B cell (primary cell): ENCODE measurements at regions not wholly inside any gene's neighbourhood (a gene's known extent, or its start where the extent isn't known, plus 50 kb on each side); places are given as distances from the start of the nearest gene placed in this dataset.

Experiments used
- ATAC-seq: fragments of 200-7000 bp; cut with Tn5 transposase; one replicate; pipeline ENCODE4 v1.10.0; 2021; ENCODE audit warnings: low read depth, mild to moderate bottlenecking, moderate number of reproducible peaks, moderate library complexity
- CTCF ChIA-PET: fragments of 350-600 bp; sonication (Branson Sonifier 250); formaldehyde crosslinking; loops from one replicate; lab custom pipeline; 2021; ENCODE audit warnings: antibody characterized with exemption, inconsistent platforms; lab: Charles Lee
- POLR2A ChIA-PET: fragments of 350-600 bp; sonication (Branson Sonifier 250); formaldehyde crosslinking; loops from one replicate; lab custom pipeline; 2021; ENCODE audit warnings: antibody characterized with exemption; lab: Charles Lee
- DNase-seq: peaks from one replicate; pipeline ENCODE4 v3.0.0; 2013
- H2AFZ ChIP-seq: 2 replicates; pipeline ENCODE4 v1.6.1; 2012; ENCODE audit warnings: mild to moderate bottlenecking, low read depth, low read length; ENCODE audit not compliant: insufficient read depth, poor library complexity, severe bottlenecking
- H3K27ac ChIP-seq, 2 donors: 1 replicate in 1 of 2; 2 replicates in 1 of 2; pipeline ENCODE4 v1.5.1; 2012 to 2013; ENCODE audit warnings: low read length in 2 of 2, mild to moderate bottlenecking in 2 of 2, moderate library complexity in 1 of 2
- H3K27me3 ChIP-seq, 4 experiments: fragments of 200-600 bp in 1 of 4; sonication (generic) in 1 of 4; replicated peaks in 1 of 4; 1 replicate in 2 of 4; 2 replicates in 2 of 4; pipeline versions ENCODE4 v1.6.1 to v1.7.0; 2013 to 2016; ENCODE audit warnings: low read length in 3 of 4, mild to moderate bottlenecking in 2 of 4, mixed read lengths in 1 of 4, moderate library complexity in 1 of 4; ENCODE audit not compliant: insufficient read depth in 4 of 4, control insufficient read depth in 3 of 4; ENCODE audit errors: control extremely low read depth in 1 of 4
- H3K36me3 ChIP-seq, 2 experiments: replicated peaks in 1 of 2; 1 replicate in 1 of 2; 2 replicates in 1 of 2; pipeline versions ENCODE4 v1.6.1 to v1.7.1; 2013; ENCODE audit warnings: low read length in 1 of 2; ENCODE audit not compliant: insufficient read depth in 2 of 2, control insufficient read depth in 1 of 2; ENCODE audit errors: control extremely low read depth in 1 of 2, extremely low read depth in 1 of 2
- H3K4me1 ChIP-seq, 2 donors: fragments of 200-600 bp in 1 of 2; sonication (generic) in 1 of 2; 1 replicate in 1 of 2; 2 replicates in 1 of 2; pipeline versions ENCODE4 v1.5.1 to v1.6.1; 2013 to 2017; ENCODE audit warnings: low read length in 2 of 2; ENCODE audit not compliant: control insufficient read depth in 2 of 2, insufficient read depth in 2 of 2
- H3K4me2 ChIP-seq: replicated peaks from 2 replicates; pipeline ENCODE3; 2012; ENCODE audit warnings: mild to moderate bottlenecking, low read depth, low read length; ENCODE audit not compliant: poor library complexity, severe bottlenecking
- H3K4me3 ChIP-seq, 5 experiments: fragments of 200-600 bp in 1 of 5; sonication (generic) in 1 of 5; 1 replicate in 3 of 5; 2 replicates in 2 of 5; pipeline versions ENCODE4 v1.5.1 to v1.7.0; 2011 to 2016; ENCODE audit warnings: low read length in 4 of 5, mild to moderate bottlenecking in 4 of 5, low read depth in 2 of 5, control low read depth in 1 of 5, moderate library complexity in 1 of 5; ENCODE audit not compliant: insufficient read depth in 1 of 5; ENCODE audit errors: control extremely low read depth in 1 of 5, extremely low read depth in 1 of 5
- H3K79me2 ChIP-seq: fragments of 200-600 bp; sonication (generic); one replicate; pipeline ENCODE4 v1.6.0; 2016; ENCODE audit warnings: low read length; ENCODE audit not compliant: control insufficient read depth, insufficient read depth
- H3K9ac ChIP-seq: fragments of 200-600 bp; sonication (generic); 2 replicates; pipeline ENCODE4 v1.6.1; 2017; ENCODE audit warnings: mild to moderate bottlenecking, low read length, moderate library complexity
- H3K9me3 ChIP-seq, 3 donors: one replicate each; pipeline versions ENCODE4 v1.6.1 to v1.7.1; 2013; ENCODE audit warnings: low read length in 2 of 3; ENCODE audit not compliant: control insufficient read depth in 2 of 3, insufficient read depth in 1 of 3; ENCODE audit errors: control extremely low read depth in 1 of 3
- H4K20me1 ChIP-seq: 2 replicates; pipeline ENCODE4 v1.6.0; 2012; ENCODE audit warnings: mild to moderate bottlenecking, low read length; ENCODE audit not compliant: insufficient read depth, control insufficient read depth, poor library complexity, severe bottlenecking
- H3K27ac Mint-ChIP-seq: one replicate; pipeline ENCODE4 v1.8.0; 2021; ENCODE audit warnings: mixed read lengths
- H3K27me3 Mint-ChIP-seq: one replicate; pipeline ENCODE4 v1.8.0; 2021; ENCODE audit warnings: mixed read lengths
- H3K4me1 Mint-ChIP-seq: one replicate; pipeline ENCODE4 v1.8.0; 2021; ENCODE audit warnings: mixed read lengths
- H3K4me3 Mint-ChIP-seq: one replicate; pipeline ENCODE4 v1.8.0; 2021; ENCODE audit warnings: mixed read lengths
- H3K9me3 Mint-ChIP-seq: one replicate; pipeline ENCODE4 v1.8.0; 2022; ENCODE audit warnings: mixed read lengths; ENCODE audit not compliant: insufficient read depth
- CTCF ChIP-seq: fragments of 200-600 bp; IDR thresholded peaks from one replicate; pipeline ENCODE4 v1.8.0; 2022; ENCODE audit warnings: antibody characterized with exemption, mild to moderate bottlenecking
- EZH2 ChIP-seq: IDR thresholded peaks from 2 replicates; pipeline ENCODE4 v1.6.1; 2012; ENCODE audit warnings: borderline replicate concordance, low read depth, mild to moderate bottlenecking, moderate library complexity, low read length; ENCODE audit not compliant: insufficient read depth, poor library complexity, severe bottlenecking
- WGBS: methylation state at CpG from one replicate; pipeline ENCODE4 v1.1.5; 2013; ENCODE audit warnings: missing lambda C conversion rate; ENCODE audit not compliant: insufficient coverage; 5-methylcytosine and 5-hydroxymethylcytosine counted together
- intact Hi-C: fragments of 100-400 bp; cut with micrococcal nuclease; formaldehyde crosslinking; loops from one replicate; pipeline ENCODE4 v1.10.0; 2022

- Mint-ChIP-seq H3K4me3 (no peak overlapping the region), H3K9me3 (no peaks in the 10 kb centered on the region), H3K27ac (no peak overlapping the region), H3K4me1 (no peaks in the 10 kb centered on the region), H3K27me3 (no peaks in the 10 kb centered on the region)
- ChIA-PET CTCF (no interaction called here), POLR2A (no interaction called here)
- WGBS: no CpG with 5 or more reads among the region's 1 CpG
- Histone ChIP-seq H3K79me2 (no peaks in the 10 kb centered on the region), H4K20me1 (no peaks in the 10 kb centered on the region), H2AFZ (no peak overlapping the region), H3K4me1 (no peaks in the 10 kb centered on the region), H3K4me2 (no peak overlapping the region), H3K27me3 (no peaks in the 10 kb centered on the region), H3K9ac (no peak overlapping the region), H3K36me3 (no peaks in the 10 kb centered on the region), H3K9me3 (no peaks in the 10 kb centered on the region), H3K27ac (no peak overlapping the region), H3K4me3 (no peak overlapping the region)
- DNase-seq: no peak
- intact Hi-C loops: no loop called here
- no peak for ATAC-seq
- TF ChIP-seq CTCF (no peak), EZH2 (no peak)
These were observed 148.2 kb upstream of the CLEC14A start for GRCh38 chr14:38404100-38404541.

- TF ChIP-seq CTCF (no peak), EZH2 (no peak)
- Mint-ChIP-seq H3K27ac (no peak overlapping the region), H3K4me3 (no peak overlapping the region), H3K27me3 (no peaks in the 10 kb centered on the region), H3K9me3 (no peaks in the 10 kb centered on the region), H3K4me1 (no peaks in the 10 kb centered on the region)
- Histone ChIP-seq H3K9ac (no peak overlapping the region), H3K27me3 (no peaks in the 10 kb centered on the region), H3K4me1 (no peaks in the 10 kb centered on the region), H3K9me3 (no peaks in the 10 kb centered on the region), H3K79me2 (no peaks in the 10 kb centered on the region), H3K4me2 (no peak overlapping the region), H3K4me3 (no peak overlapping the region), H4K20me1 (no peaks in the 10 kb centered on the region), H2AFZ (no peak overlapping the region), H3K36me3 (no peaks in the 10 kb centered on the region), H3K27ac (no peak overlapping the region)
- WGBS: no CpG with 5 or more reads among the region's 3 CpGs
- DNase-seq (no peak), ATAC-seq (no peak)
- intact Hi-C loops: no loop called here
- ChIA-PET CTCF (no interaction called here), POLR2A (no interaction called here)
These were observed 144.9 kb upstream of the CLEC14A start for GRCh38 chr14:38400751-38401150.
